T-helper 2 cell (primary cell): ENCODE measurements at regions not wholly inside any gene's neighbourhood (a gene's known extent, or its start where the extent isn't known, plus 50 kb on each side); places are given as distances from the start of the nearest gene placed in this dataset.
"Not testable (repeated sequence)": the region's sequence is repeated elsewhere in the genome, so short reads cannot be mapped to it uniquely, and the experiment has no call there.

Experiments
- DNase-seq, 5 experiments: peaks; one replicate each; pipeline versions ENCODE4 v3.0.0 to v3.0.0-alpha.2; 2012 to 2022

GRCh38 chr6:138663892-138664291 lies 109.7 kb upstream of the CCDC28A start:
- no peak for DNase-seq

DNA sequence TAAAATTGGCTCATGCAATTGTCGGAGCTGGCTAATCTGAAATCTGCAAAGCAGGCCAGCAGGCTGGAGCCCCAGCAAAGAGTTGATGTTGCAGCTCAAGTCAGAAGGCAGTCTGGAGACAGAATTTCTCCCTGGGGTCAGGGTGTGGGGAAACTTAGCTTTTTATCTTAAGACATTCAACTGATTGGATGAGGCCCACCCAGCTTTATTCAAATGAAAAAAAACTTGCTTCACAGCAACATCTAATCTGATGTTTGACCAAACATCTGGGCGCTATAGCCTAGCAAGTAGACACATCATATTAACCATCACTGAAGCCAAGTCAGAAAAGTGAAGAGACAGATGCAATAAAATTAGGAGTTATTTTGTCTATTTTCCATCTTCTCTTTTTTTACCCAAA lies 108.8 kb upstream of the CCDC28A start:
- DNase-seq = no peak

DNA sequence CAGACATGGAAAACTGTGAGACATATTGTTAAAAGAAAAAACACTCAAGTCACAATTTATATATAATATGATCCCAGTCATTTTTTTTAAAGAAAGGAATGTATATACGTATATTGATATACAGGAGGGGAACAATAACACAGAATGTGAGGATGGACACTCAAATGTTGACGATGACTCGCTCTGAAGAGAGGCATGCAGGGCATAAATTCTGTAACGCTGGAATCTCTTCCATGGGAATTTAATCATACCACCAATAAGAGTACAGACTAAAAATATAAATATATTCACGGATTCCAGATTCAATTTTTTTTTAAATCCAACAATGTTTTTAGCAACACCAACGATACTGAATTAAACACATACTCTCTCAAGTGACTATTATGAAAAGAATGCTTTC lies 106.9 kb upstream of the CCDC28A start:
- DNase-seq = no peak

DNA sequence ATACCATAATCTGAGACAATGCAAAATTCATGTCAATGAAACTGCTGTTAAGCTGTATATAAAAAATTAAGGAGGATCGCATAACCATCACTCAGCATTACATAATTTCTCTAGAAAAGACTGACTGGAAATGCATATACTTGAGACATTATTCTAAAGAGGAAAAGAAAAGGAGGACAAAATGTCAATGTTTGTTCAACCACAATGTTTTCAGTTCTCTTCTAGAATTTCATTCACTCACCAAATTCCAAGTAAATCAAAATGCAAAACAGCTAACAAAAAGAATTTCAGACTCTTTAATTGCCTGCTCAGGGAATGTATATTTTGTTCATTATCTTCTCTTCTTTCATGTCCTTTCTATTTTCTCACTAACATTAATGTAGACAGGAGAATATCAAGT lies 106.2 kb upstream of the CCDC28A start:
- DNase-seq = no peak

DNA sequence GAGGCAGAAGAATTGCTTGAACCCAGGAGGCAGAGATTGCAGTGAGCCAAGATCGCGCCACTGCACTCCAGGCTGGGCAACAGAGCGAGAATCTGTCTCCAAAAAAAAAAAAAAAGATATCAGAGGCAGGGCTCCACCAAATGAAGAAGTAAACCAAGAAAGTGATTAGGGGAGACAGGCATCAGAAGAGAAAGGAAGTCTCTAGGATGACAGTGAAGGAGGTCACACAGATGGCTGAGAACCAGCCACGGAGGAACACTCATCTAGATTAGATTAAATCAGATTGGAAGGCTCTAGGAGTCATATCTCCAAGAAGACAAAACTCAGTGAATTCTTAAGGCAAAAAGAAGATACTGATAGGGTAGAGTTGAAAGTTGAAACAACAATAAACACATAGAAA lies 102.2 kb upstream of the CCDC28A start:
- DNase-seq = no peak

DNA sequence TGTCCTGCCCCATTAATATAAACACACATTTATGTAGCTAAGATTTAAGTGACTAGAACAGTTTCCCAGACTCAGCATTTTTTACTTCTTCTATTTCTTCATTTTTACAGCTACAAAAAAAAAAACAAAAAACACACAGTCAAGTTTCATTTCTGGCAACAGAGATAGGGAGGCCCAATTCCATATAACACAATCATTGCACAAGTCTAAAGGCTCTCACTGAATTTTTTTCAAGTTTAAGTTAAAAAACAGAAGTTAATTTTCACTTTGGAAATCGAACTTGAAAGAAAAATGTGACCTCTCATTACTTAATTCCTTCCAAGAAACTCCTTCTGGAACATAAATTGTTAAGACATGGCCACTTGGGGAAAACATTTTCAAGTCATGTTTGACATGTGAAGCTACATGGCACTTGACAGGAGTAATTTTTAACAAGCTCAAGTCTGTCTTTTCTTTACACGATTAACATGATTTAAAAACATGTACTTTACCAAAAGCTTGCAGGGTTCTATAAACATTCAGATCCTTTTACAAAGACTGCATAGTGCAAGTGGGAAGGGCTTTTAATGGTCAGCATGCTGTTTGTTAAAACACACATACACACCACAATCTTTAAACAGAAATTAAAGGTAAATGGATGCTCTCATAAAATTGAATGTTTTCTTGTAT lies 100.1 kb upstream of the CCDC28A start:
- no peak for DNase-seq

- not testable (repeated sequence) for DNase-seq
Observed at GRCh38 chr6:138674444-138674843, 99.1 kb upstream of the CCDC28A start.

- no peak for DNase-seq
Observed at GRCh38 chr6:138677538-138677937, 96.0 kb upstream of the CCDC28A start.

DNA sequence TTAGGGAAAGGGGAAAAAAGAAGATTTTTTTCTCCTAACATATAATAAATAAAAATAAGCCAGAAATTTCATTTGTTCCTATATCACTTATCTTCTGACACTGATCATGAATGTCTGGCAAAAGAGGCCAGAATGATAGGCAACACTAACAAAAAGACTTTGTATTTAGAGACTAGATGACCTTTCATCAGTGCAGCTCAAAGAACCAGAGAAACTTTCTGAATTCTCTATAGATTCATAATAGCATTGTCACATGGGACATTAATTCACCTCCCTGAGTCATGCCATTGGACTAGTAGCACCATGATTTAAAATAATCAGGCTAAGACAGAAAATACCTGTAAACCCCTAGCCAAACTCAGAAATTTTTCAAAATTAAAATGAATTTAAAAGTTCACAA lies 95.4 kb upstream of the CCDC28A start:
- DNase-seq = no peak

DNA sequence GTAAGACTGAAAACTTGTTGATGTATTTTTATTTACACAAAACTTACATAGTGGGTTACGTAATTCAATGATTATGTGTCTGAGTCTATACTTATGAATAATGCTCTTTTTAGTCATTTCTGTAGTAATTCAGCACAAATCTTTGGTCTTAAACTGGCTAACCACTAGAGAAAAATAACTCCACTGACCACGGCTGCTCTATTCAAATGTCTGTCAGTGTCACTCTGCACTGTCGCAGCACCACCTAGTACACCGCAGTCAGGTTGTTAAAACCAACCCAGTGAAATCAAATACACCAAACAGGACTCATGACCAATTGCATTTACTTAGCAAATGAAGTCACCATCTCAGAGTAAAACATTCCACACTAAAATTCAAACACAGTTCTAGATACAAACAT lies 93.5 kb upstream of the CCDC28A start:
- DNase-seq = no peak

- DNase-seq = no peak
Observed at GRCh38 chr6:138681627-138682026, 91.9 kb upstream of the CCDC28A start.

- DNase-seq = no peak
Observed at GRCh38 chr6:138682704-138683527, 90.7 kb upstream of the CCDC28A start.

DNA sequence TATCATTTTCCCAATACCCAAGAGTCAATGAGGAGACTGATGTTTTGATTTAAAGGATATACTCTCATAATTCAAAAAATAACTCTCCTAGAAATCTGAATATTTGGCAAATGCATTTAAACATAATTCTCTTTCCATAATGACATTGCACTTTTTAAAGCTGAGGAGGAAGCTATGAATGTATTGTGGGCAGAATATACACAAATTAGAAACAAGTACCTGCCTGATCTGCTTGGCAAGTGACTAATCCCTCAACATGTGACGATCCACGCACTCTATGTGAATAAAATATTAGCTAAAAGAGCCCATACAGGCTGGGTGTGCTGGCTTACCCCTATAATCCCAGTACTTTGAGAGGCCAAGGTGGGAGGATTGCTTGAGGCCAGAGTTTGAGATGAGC lies 88.3 kb upstream of the CCDC28A start:
- DNase-seq = no peak

GRCh38 chr6:138685781-138686180 lies 87.8 kb upstream of the CCDC28A start:
- no peak for DNase-seq

- no peak for DNase-seq
Observed at GRCh38 chr6:138688580-138688979, 85.0 kb upstream of the CCDC28A start.

GRCh38 chr6:138689849-138690248 lies 83.7 kb upstream of the CCDC28A start:
- DNase-seq = no peak

GRCh38 chr6:138690975-138691594 lies 82.5 kb upstream of the CCDC28A start:
- no peak for DNase-seq

- no peak for DNase-seq
Observed at GRCh38 chr6:138691595-138692057, 81.9 kb upstream of the CCDC28A start.

GRCh38 chr6:138692058-138692977 lies 81.3 kb upstream of the CCDC28A start:
- DNase-seq = peak; percentile 13 to 49 (median 27)

DNA sequence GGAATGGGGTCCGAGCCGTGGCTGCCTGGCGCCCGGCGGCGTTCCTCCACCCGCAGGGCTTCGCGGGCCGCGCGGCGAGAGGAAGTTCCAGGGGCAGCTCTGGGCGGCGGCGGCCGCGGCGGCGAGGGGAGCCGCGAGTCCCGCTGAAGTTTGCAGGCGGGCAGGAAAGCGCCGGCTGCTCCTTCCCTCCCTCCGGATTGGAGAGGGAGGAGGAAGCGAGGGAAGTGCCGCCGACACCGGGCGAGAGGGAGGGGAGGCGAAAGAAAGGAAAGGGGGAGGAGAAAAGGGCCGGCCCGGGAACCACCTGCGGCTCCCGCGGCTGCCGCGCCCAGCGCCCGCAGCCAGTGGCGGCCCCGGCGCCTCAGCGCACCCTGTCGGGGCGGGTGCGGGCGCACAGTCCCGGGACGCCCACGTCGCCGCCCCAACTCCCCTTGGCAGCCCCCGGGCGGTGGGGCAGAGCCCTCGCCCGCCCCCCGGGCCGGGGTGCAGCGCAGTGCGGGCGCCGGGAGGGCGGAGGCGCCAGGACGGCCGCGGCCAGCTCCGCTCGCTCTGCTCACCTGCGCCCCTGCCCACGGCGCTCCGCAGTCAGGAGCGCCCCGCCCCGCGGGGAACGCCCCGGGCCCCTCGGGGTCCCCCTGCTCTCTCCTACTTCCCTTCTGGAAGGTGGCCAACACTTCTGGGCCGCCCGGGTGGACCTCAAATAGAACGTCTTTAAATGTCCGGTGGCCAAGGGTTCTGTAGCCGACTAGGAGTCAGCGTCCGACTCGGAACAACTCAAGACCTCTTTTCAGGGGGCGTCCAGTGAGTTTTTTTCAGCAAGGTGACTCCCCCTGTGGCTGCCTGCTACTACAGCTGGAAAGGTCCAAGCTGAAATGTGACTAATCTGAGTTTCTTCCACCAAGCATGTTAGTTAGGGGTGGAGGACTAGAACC lies 80.3 kb upstream of the CCDC28A start:
- DNase-seq = peak in 2 of 5 experiments; percentile 38 to 48

- DNase-seq = no peak
Observed at GRCh38 chr6:138695193-138695592, 78.4 kb upstream of the CCDC28A start.
